Activated naive CD8-positive, alpha-beta T cell treated with anti-CD3 and anti-CD28 coated beads, Interleukin-2, amount 50 U/mL, for 24 hours (primary cell): ENCODE measurements at regions not wholly inside any gene's neighbourhood (a gene's known extent, or its start where the extent isn't known, plus 50 kb on each side); places are given as distances from the start of the nearest gene placed in this dataset.

ENCODE experiments used
- ATAC-seq: fragments of 150-1000 bp; cut with Tn5 transposase; one replicate; pipeline ENCODE4 v1.10.0; 2021
- DNase-seq: peaks from one replicate; pipeline ENCODE4 v3.0.0; 2021
- H3K27ac Mint-ChIP-seq: one replicate; pipeline ENCODE4 v1.8.0; 2021; ENCODE audit warnings: mild to moderate bottlenecking, mixed read lengths
- H3K27me3 Mint-ChIP-seq: one replicate; pipeline ENCODE4 v1.8.0; 2021; ENCODE audit warnings: mixed read lengths
- H3K36me3 Mint-ChIP-seq: one replicate; pipeline ENCODE4 v1.8.0; 2021; ENCODE audit warnings: low read depth, mixed read lengths
- H3K4me1 Mint-ChIP-seq: one replicate; pipeline ENCODE4 v1.8.0; 2021; ENCODE audit warnings: mixed read lengths
- H3K4me3 Mint-ChIP-seq: one replicate; pipeline ENCODE4 v1.8.0; 2021; ENCODE audit warnings: mild to moderate bottlenecking, moderate library complexity, mixed read lengths
- H3K9me3 Mint-ChIP-seq: one replicate; pipeline ENCODE4 v1.8.0; 2021; ENCODE audit warnings: mixed read lengths

DNA sequence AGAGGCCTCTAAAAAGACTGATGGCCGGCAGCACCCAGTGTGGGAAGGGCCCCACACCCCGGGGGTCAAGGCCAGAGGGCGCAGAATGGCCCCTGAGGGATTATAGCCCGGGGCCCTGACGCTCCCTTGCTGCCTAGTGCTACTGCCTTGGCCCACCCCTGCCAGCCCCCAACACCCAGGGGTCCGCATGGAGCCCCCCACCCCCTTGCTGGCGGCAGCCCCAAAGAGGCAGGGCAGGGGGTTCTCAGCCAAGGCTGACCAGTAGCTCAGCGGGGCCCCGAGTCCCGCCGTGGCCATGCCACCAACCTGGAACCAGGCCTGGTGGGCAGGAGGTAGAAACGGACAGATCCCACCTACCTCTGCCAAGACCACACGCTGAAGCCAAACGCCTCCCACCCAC is 73.1 kb upstream of the FBRSL1 start:
- ATAC-seq = no peak
- Mint-ChIP-seq H3K27me3 (peaks cover 3% of the 10 kb centered on the region), H3K9me3 (no peaks in the 10 kb centered on the region), H3K27ac (no peak overlapping the region), H3K36me3 (no peaks in the 10 kb centered on the region), H3K4me3 (no peak overlapping the region), H3K4me1 (peaks cover 1% of the 10 kb centered on the region)
- no peak for DNase-seq

DNA sequence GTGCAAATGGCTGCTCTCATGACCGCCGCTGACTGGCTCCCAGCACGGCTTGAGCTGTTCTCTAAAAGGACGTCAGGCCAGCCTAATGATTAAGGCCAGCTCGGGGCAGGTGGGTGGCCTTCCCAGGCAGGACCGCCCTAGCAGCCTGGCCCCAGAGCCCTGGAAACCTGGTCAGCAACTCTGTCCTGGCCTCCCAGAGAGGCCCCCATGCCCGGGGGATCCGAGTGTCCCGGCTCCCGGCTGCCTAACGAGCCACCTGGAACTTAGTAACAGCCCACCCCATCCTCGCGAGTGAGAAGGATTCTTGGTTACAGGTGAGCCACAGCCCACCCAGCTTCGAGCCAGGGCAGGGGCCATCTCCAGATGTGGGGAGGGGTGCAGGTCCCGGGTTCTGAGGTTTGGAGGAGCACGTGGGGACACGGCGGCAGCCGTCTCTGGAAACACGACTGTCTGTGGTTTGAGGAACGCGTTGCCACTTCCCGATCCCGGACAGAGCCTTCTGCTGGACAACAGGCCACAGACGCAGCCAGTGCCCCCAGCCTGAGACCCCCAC is 73.8 kb upstream of the FBRSL1 start:
- Mint-ChIP-seq H3K9me3 (no peaks in the 10 kb centered on the region), H3K4me1 (peaks cover 1% of the 10 kb centered on the region), H3K4me3 (no peak overlapping the region), H3K36me3 (no peaks in the 10 kb centered on the region), H3K27ac (no peak overlapping the region), H3K27me3 (peaks cover 3% of the 10 kb centered on the region)
- no peak for DNase-seq
- no peak for ATAC-seq

DNA sequence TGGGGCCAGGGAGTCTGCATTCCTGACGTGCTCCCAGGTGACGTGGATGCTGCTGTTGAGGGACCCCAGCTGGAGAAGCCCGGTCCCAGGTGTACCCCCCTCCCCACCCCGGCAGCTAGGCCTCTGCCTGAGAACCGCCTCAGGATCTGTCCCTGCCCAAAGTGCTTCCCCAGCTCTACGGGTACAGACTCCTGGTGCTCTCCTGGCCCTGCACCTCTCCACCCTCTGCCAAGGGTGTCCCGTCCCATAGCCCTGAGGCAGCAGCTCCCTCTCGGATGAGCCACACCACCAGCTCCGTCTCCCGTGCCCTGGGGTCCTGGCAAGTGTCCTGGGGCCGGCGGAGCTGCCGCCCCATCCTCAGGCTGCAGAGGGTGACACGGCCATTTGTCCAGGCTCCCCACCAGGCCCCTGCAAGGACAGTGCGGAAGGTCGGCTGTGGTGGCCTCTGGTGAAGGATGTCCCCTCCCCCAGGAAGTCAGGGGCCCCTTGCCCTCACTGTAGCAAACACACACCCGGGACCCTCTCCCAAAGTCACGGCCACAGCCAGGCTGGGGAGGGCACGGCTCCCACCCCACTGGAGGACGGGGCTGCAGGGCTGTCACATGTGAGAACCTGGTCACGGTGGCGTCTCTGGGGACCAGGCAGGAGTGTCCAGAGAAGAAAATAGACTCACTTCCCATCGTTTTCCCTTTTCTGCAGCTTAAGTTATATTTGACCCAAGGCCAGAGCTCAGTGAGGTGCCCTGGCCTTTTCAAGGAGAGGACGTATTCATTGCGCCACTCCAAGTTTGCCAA is 74.4 kb upstream of the FBRSL1 start:
- H3K27me3 Mint-ChIP-seq = peaks cover 3% of the 10 kb centered on the region
- ATAC-seq = no peak
- H3K4me3 Mint-ChIP-seq = no peak overlapping the region
- no peak overlapping the region for H3K27ac Mint-ChIP-seq
- no peaks in the 10 kb centered on the region for H3K36me3 Mint-ChIP-seq
- DNase-seq = no peak
- peaks cover 1% of the 10 kb centered on the region for H3K4me1 Mint-ChIP-seq
- no peaks in the 10 kb centered on the region for H3K9me3 Mint-ChIP-seq

DNA sequence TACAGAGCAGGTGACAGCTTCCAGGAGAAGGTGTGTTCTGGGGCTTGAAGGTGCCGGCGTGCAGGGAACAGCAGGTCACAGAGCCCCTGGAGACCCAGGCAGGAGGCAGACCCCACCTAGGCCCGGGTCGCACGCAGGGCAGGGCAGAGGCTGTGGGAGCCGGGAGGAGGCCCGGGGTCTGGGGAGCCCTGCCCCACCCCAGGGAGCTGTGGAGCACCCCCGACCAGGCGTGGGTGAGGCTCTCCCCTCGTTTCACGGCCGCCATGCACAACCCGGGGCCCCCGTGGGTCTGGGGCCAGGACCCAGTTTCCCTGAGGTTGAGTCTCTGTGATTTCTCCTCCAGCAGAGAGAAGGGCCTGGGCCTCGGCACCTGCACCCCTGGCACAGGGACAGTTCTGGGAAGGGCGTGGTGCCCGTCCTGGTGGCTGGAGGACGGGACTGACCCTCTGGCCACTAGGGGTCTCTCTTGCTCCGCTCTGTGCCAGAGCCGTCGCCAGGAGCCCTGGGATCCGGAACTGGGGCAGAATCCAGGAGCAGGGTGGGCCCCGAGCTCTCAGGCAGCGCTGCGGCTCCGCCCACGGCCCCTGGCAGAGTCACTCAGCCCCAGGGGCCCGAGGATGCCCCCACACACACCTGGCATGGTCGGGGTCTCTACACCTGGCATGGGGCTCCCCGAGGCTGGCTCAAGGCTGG is 75.2 kb upstream of the FBRSL1 start:
- H3K9me3 Mint-ChIP-seq = no peaks in the 10 kb centered on the region
- peaks cover 2% of the 10 kb centered on the region for H3K27me3 Mint-ChIP-seq
- ATAC-seq (peak; percentile 90), DNase-seq (peak; percentile 86)
- peaks cover 1% of the 10 kb centered on the region for H3K4me1 Mint-ChIP-seq
- no peak overlapping the region for H3K4me3 Mint-ChIP-seq
- no peaks in the 10 kb centered on the region for H3K36me3 Mint-ChIP-seq
- H3K27ac Mint-ChIP-seq = no peak overlapping the region

DNA sequence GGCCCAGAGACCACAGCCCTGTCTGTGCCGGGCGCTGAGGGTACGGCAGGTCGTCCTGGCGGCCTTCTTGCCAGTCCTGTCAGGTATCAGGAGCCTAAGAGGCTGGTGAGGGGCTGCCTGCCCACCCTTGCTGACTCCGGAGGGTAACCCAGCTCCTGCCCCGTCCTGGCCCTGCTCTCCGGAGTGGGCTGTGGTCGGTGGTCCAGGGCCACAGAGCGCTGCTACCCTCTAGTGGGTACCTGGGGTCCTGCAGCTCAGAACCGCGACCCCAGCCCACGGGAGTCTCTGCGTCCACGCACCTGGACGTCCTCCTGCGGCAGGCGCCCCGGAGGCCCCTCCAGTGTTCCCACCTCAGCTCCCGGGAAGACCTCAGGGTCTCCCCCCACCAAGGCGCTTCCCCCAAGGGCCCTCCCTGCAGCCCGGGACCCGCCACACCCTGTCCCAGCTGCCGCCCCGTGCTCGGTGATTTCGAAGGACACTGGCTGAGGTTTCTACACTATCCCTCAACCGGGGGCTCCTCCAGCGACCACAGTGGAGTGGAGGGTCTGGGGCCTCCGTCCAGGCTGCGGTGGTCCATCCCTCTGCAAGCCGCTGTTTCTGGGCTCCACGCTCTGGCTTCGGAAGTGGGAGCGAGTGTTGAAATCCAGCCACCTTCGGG is 75.9 kb upstream of the FBRSL1 start:
- Mint-ChIP-seq H3K36me3 (no peaks in the 10 kb centered on the region), H3K9me3 (no peaks in the 10 kb centered on the region), H3K4me1 (peaks cover 1% of the 10 kb centered on the region), H3K27me3 (no peaks in the 10 kb centered on the region), H3K4me3 (no peak overlapping the region), H3K27ac (no peak overlapping the region)
- DNase-seq (peak; percentile 38), ATAC-seq (no peak)

DNA sequence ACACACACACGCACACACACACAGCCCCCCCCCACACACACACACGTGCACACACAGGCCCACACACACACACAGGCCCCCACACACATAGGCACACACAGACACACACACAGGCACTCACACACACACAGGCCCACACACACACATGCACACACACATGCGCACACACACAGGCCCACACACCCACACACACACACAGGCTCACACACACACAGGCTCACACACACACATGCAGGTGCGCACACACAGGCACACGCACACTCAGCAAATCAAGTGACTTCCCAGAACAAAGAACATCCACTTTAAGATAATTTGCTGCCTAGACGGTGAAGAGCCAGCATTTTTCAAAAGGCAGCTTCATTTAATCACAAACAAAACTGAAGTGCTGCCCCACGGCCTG is 78.5 kb upstream of the FBRSL1 start:
- ATAC-seq (no peak), DNase-seq (no peak)
- Mint-ChIP-seq H3K4me3 (no peak overlapping the region), H3K27me3 (no peaks in the 10 kb centered on the region), H3K4me1 (peaks cover 1% of the 10 kb centered on the region), H3K36me3 (no peaks in the 10 kb centered on the region), H3K27ac (no peak overlapping the region), H3K9me3 (no peaks in the 10 kb centered on the region)

DNA sequence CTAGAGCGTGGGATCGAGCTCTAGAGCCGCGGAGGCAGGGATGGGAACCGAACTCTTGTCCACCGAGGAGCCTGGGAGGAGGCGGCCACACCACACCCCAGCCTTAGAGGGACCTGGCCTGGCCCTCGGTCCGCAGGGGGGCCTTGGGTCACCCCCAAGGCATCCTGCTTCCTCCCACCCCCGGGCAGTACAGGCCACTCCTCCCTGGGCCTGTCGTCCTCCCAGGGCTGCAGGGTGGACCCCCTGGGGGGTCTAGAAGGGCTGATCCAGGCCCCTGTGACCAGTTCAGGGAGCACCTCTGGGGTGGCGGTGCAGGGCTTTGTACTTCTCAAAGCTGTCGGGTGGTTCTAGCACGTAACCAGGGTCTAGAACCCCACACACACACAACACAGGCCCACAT is 79.1 kb upstream of the FBRSL1 start:
- Mint-ChIP-seq H3K9me3 (no peaks in the 10 kb centered on the region), H3K4me3 (no peak overlapping the region), H3K36me3 (no peaks in the 10 kb centered on the region), H3K27me3 (no peaks in the 10 kb centered on the region), H3K27ac (no peak overlapping the region), H3K4me1 (peaks cover 1% of the 10 kb centered on the region)
- no peak for ATAC-seq
- DNase-seq = no peak

DNA sequence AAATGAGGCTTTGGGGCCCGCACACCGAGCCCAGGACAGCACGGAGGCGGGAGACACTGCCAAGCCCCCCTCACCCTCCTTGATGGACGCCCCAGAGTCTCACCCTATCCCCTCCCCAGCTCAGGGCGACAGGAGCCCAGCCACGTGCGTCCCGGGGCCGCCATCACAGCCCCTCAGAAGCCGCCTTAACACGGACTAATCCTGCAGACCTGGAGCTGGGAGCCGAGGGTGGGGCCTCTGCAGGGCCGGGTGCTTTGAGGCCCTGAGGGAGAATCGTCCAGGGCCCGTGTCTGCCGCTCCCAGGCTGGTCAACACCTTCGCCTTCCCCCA is 79.7 kb upstream of the FBRSL1 start:
- ATAC-seq = no peak
- DNase-seq = no peak
- Mint-ChIP-seq H3K27ac (no peak overlapping the region), H3K27me3 (no peaks in the 10 kb centered on the region), H3K4me1 (peaks cover 1% of the 10 kb centered on the region), H3K9me3 (no peaks in the 10 kb centered on the region), H3K36me3 (no peaks in the 10 kb centered on the region), H3K4me3 (no peak overlapping the region)

DNA sequence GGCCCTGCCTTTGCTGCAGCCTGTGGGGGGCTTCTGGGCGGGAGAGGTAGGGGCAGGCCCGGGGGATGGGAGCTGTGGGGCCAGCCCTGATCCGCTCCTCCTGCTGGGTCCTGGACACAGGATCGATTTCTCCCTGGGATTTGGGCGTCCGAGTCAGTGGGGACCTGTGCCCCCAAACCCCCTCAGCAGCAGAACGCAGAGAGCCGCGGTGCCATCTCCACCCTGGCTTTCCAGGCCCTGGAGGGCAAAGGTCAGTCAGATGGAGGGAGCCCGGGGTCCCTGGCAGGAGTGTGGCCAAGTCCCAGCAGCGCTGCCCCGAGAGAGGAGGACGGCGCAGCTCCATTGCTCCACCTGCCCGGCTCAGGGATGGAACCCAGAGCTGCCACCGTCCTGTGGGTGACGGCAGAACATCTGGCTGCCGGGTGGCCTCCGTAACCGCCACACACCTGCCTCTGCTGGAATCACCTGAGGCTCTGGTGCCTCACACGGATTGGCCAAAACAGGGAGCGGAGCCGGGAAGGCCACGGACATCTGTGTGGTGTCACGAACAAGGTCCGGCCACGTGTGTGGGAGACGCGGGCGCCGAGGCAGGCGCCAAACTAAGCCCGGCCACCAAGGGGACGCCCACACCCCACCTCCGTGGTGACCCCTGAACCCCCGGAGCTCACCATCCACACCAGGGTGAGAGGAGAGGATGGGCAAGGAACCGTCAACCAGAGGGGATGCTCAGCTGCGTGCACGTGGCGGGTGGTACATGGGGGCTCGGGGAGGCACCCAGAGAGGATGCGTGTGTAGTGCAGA is 80.3 kb upstream of the FBRSL1 start:
- ATAC-seq = no peak
- Mint-ChIP-seq H3K9me3 (no peaks in the 10 kb centered on the region), H3K27me3 (no peaks in the 10 kb centered on the region), H3K4me1 (no peaks in the 10 kb centered on the region), H3K27ac (no peak overlapping the region), H3K4me3 (no peak overlapping the region), H3K36me3 (no peaks in the 10 kb centered on the region)
- DNase-seq = no peak

DNA sequence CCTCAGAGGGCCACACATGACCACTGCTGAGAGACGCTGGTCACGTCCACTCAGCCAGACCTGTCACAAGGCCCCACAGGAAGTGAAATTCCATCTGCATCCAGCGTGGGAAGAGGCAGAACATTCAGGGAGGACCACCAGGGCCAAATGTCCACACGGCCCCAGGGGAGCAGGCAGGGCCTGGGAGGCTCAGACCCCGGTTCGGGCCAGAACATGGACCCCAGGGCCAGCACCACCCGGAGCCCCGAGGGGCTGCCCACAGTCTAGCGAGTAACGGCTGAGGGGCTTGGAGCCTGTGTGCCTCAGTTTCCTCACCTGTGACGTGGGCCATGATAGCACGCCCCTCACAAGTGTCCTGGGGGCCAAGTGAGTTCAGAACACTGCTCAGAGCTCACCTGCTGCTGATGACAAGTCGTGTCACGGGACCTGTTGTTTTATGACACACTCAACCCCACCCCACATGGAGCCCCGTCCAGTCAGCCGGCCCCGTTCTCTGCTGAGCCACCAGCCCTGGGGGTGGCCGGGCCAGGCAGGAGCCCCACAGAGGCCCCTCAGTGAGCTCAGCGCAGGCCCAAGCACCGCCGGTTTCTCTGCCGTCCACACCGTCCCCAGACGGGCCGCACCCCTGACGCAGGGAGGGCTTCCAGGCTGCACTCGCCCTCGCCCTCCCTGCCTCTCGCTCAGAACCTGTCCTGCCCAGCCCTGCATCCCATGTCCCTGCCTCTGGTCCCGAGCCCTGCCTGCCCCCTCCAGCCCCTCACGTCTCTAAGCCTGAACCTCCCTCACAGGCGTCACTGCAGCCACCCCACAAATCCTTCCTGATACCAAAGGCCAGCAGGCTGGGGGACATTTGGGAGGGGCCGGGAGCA is 79.5 kb upstream of the GALNT9 start:
- no peak overlapping the region for H3K27ac Mint-ChIP-seq
- no peaks in the 10 kb centered on the region for H3K27me3 Mint-ChIP-seq
- H3K9me3 Mint-ChIP-seq = no peaks in the 10 kb centered on the region
- ATAC-seq (no peak), DNase-seq (no peak)
- no peaks in the 10 kb centered on the region for H3K4me1 Mint-ChIP-seq
- no peaks in the 10 kb centered on the region for H3K36me3 Mint-ChIP-seq
- no peak overlapping the region for H3K4me3 Mint-ChIP-seq

DNA sequence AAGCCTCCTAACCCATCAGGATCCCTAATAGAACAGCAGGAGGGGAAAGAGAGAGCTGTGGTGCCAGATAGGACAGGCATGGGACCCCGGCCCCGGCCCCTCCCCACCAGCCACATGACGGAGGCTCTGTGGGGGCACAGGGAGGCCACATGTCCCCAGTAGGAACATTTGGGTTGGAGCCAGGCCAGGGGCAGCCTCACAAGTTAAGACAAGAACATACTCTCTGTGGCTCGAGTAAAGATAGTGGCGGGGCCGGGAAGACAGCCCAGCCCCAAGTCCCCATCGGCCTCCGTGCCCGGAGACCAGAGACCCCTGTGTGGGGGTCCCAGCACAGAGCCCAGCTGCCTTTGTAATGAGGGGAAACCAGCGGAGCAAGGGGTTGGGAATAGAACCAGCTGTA is 78.6 kb upstream of the GALNT9 start:
- Mint-ChIP-seq H3K4me1 (no peaks in the 10 kb centered on the region), H3K9me3 (no peaks in the 10 kb centered on the region), H3K27ac (no peak overlapping the region), H3K36me3 (no peaks in the 10 kb centered on the region), H3K4me3 (no peak overlapping the region), H3K27me3 (no peaks in the 10 kb centered on the region)
- DNase-seq (no peak), ATAC-seq (no peak)

DNA sequence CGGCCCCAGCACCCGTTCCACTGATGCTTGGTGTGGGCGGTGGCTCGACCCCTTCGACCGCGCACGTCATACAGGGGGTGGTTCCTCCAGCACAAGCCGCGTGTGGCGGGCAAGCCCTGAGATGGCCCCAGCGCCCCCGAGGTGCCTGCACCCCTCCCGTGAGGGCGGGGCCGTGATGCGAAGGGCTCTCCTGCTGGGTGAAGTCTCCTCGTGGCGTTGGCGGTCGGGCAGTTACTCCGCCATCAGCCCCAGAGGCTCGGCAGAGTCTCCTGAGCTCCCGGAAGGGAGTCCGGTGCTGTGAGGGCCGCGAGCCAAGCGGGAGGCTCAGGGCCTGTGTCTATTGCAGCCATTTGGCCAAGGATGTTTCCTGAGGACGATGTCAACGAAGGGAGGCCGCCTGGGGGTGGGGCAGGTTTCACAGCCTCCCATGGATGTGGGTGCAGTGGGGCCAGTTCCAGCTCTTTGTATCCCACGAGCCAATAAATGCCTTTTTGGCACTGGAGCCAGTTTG is 78.1 kb upstream of the GALNT9 start:
- no peak for ATAC-seq
- H3K27ac Mint-ChIP-seq = no peak overlapping the region
- no peaks in the 10 kb centered on the region for H3K9me3 Mint-ChIP-seq
- H3K4me3 Mint-ChIP-seq = no peak overlapping the region
- H3K27me3 Mint-ChIP-seq = peaks cover 4% of the 10 kb centered on the region
- H3K36me3 Mint-ChIP-seq = no peaks in the 10 kb centered on the region
- no peaks in the 10 kb centered on the region for H3K4me1 Mint-ChIP-seq
- DNase-seq = no peak

DNA sequence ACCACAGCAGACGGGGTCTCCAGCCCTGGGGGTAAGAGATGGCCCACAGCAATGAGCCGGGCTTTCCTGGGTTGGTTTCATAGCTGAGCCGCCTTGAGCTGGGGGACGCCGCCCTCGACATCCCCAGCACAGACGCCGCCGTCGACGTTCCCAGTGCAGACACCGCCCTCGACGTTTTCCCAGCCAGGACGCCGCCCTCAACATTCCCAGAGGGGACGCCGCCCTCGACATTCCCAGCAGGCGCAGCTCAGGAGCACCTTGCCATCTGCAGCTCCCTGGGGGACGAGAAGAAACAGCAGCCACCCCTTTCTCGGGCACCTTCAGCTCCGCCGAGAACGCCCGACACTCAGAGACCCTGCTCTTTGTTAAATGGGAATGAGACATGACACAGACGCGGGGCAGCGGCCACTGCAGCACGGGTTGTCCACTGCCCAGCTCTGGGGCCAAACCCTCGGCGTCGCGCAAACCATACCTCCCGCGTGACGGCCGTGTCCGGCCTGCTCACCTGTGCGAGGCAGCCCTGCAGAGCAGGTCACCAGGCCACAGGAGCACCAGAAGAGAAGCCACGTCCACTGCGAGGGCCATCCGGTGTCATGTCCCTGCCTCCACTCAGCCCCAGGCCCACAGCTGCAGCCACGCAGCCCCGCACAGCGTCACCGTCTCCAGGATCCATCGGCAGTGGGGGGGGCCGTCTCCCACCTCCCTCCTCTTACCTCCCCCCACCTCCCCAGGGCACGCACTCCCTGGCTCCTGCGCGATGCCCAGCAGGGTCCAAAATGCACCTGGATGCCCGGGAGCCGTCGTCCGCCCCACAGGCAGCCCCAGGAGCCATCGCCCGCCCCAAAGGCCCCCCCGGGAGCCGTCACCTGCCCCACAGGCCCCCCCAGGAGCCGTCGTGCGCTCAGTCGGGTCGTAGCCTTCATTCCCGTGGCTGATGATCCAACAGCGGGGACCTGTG is 77.4 kb upstream of the GALNT9 start:
- Mint-ChIP-seq H3K4me3 (no peak overlapping the region), H3K9me3 (no peaks in the 10 kb centered on the region), H3K27ac (no peak overlapping the region), H3K36me3 (no peaks in the 10 kb centered on the region), H3K27me3 (peaks cover 4% of the 10 kb centered on the region), H3K4me1 (no peaks in the 10 kb centered on the region)
- ATAC-seq (no peak), DNase-seq (no peak)
